GM18868 (cell line): ENCODE measurements at regions not wholly inside any gene's neighbourhood (a gene's known extent, or its start where the extent isn't known, plus 50 kb on each side); places are given as distances from the start of the nearest gene placed in this dataset.
"Not testable (repeated sequence)": the region's sequence is repeated elsewhere in the genome, so short reads cannot be mapped to it uniquely, and the experiment has no call there.

Source experiments
- ATAC-seq: cut with Tn5 transposase; IDR thresholded peaks from one replicate; pipeline ENCODE4 v1.9.1; 2021; ENCODE audit warnings: mild to moderate bottlenecking, moderate library complexity; ENCODE audit not compliant: unreplicated experiment

DNA sequence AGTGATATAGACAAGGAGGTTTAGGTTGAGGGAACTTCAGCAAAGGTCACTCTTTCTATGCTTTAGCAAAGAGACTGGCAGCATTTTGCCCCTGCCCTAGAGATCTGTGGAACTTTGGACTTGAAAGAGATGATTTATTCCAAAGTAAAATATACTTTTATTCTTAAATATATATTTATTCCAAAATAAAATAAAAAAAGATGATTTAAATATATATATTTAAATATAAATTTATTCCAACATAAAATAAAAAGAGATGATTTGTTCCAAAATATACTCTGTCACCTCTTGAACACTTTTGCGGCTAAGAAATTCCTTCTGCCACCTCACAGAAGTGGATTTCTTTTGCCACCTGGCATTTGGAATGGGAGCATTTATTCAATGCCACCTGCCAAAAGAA lies 521.3 kb upstream of the CHORDC1 start:
- ATAC-seq = no peak

- ATAC-seq = peak; percentile 86
Observed at GRCh38 chr11:90738799-90739198, 516.0 kb upstream of the CHORDC1 start.

DNA sequence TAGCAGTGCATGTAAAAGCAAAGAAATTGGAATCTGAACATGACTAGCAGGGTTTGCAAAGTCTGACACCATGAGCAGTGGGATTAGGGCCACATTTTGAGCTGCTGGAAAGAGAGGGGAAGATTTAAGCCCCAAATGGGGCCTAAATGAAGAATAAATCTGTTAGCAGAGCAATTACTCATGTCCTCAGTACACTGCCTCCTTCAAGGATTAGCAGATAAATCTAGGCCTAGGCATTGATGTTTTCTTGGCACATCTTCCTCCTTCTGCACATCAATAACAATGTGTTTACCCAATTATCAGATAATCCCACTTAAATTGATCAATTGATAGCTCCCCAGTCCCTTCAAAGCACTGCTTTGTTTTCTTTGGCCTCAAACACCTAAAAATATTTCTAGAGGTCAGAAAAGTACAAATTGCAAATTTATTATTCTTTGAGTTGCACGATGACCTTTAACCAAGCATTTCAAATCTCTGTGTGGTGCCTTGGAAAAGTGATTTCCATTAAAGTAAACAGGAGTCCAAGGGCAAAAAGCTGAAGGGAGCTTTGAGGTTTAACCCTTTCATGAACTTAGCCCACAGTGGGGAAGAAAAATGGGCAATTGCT lies 514.7 kb upstream of the CHORDC1 start:
- ATAC-seq = no peak

- no peak for ATAC-seq
Observed at GRCh38 chr11:90732486-90732885, 509.6 kb upstream of the CHORDC1 start.

DNA sequence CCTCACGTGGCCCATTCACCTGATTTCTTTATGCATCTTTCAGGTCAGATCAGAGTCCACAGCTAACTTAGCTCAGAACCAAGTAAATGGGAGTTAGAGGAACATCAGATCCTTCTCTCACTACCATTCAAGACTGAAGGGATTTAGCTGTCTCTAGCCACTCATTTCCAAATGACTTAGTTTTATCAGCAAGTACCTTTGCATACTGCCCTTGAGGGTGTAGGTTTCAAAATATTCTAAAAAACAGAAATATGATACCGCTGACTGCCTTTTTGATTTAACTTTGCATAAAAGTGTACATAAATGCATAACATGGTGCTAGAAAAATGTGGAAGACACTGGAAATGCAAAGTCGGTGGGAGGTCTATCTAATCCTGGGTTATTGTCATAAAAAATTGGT lies 500.6 kb upstream of the CHORDC1 start:
- ATAC-seq = no peak

DNA sequence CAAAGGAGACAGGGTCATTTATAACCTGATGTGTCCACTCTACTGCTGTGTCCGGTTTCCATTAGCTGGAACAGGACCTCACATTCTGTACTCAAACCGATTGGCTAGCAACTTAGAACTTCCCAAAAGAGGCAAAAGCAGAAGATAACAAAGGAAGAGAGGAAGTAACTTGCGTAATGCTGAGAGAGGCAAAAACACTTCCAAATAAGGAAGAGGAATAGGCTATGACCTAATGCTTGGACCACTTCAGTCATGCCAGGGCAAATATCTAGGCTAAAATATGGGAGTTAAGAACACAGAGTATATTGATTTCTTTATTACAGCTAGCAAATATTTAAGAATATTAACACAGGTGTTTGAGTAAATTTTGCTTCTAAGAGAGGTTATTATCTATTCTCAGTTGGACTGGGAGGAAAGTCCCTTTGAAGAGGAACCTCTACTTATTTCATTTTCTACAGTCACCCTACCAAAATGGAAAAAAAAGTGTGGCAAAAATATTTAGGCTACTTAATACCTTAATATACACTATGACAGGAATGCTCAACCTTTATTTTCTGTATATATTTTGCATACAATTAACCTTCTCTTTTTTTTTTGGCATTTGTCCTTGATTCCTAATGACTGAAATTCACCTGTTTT lies 499.8 kb upstream of the CHORDC1 start:
- peak; percentile 35 for ATAC-seq

DNA sequence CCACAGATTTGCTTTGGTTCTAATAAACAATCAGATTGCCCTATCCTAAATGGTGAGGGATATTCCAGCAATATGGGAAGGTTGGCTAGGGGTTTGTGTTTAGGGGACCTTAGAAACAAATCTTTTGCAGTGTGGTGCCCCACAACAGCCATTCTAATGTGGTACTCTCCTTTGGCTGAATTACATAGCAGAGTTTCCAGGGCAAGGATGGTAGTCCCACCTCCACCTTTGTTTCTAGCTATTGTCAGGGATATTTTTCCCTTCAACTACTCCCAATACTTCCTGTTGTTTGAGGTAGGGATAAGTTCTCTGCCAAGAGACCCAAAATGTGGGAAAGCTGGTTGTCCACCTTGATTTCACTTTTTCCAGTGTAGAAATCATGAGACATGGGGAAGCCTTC lies 494.7 kb upstream of the CHORDC1 start:
- no peak for ATAC-seq

DNA sequence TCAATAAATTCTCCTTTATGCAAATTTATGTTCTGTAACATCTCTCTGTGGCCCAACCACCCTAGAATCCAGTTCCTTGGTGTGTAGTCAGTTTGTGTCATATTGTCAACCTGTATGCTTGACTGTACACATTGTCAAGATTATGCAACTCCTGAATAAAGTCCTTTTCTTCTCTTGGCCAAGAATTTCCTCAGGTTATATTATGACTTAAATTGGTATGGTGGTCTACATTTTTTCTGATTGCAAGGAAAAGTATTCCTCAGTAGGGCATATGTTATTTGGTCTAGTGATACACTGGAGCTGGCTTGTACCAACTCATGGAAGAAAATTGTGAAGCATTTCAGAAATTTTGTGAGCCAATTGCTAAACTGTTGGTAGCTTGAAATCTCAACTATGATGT lies 482.8 kb upstream of the CHORDC1 start:
- ATAC-seq = no peak

- ATAC-seq = no peak
Observed at GRCh38 chr11:90704510-90704909, 481.7 kb upstream of the CHORDC1 start.

DNA sequence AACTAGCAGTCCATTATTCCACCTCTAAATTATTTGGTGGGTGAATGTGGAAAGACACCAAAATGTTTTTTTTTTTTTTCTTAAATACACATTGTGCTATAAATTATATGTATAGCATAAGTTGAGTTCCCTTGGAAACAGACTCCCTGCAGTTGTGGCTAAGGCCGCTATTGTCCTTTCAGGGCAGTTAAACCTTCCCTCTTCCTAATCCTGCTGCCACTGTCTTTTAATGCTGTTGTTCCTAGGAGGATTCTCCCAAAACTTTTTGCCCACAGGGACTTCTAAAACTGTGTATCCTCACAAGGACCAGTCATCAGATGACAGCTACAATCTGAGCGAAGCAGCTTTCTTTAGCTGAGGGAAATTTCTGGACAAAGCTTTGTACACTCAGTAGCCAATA lies 478.9 kb upstream of the CHORDC1 start:
- no peak for ATAC-seq

DNA sequence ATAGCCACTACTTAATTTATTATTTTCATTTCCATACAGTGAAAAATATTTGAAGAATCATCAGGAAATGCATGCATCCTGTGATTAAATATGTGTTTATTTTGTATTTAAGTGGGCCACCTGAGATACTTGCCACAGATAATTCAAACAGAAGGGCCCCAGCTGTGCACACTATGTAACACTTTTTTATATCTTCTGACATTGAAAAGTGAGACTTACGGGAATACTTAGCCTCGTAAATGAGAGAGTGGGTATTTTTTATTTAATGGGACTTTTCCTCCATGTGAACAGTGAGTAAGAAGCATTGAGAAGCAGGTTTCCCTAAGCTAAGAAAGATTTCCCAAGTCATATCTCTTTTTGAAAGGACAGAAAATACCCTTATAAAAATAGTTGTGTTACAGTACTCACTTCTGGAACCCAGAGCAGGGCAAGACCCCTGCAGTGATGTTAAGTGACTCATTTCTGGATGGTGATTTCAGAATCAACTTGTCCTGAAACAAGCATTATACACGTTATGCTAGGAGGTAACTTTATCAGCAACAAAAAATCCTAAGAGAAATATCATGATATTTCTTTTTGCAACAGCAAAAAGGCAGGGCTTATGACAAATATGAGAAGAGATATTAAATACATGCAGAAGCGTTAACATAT lies 478.1 kb upstream of the CHORDC1 start:
- ATAC-seq = peak; percentile 90

- ATAC-seq = no peak
Observed at GRCh38 chr11:90699791-90700400, 477.0 kb upstream of the CHORDC1 start.

DNA sequence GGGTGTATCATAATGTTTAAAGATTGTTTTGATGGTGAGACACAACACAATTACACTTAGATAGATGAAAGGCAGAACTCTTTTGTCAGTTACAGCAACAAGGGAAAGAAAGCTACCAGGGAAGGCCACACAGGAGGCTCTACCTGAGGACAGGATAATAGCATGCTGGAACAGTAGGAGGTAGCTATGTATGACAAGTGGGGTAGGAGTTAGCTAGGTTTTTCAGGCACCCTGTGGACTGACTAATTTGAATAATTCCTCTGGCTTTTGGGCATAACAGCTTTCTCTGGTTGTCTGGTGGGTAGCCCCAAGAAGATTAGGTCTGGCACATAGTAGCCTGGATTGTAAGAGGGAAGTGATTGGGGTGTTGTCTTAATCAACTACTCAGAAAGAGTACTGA lies 475.4 kb upstream of the CHORDC1 start:
- no peak for ATAC-seq

GRCh38 chr11:90675496-90675895 lies 452.6 kb upstream of the CHORDC1 start:
- ATAC-seq = not testable (repeated sequence)

DNA sequence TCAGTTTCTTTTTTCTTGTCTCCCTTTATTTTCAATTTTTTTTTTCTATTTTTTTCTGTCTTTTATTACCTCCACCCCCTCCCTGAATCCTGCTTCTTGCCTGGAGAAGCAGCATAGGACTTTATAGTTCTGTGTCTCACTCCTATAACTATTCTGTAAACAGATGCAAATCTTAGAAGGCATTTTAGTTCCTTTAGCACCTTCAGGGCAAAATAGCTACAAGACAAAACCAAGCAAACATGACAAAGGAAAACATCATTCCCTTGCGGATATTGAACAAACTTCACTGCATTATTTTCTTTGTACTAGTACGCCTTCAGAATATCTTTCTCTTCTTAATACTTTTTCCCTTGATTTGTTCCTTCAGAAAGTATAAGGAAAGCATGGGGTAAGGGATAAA lies 446.2 kb upstream of the CHORDC1 start:
- ATAC-seq = no peak

- ATAC-seq = peak; percentile 47
Observed at GRCh38 chr11:90668502-90668901, 445.7 kb upstream of the CHORDC1 start.

DNA sequence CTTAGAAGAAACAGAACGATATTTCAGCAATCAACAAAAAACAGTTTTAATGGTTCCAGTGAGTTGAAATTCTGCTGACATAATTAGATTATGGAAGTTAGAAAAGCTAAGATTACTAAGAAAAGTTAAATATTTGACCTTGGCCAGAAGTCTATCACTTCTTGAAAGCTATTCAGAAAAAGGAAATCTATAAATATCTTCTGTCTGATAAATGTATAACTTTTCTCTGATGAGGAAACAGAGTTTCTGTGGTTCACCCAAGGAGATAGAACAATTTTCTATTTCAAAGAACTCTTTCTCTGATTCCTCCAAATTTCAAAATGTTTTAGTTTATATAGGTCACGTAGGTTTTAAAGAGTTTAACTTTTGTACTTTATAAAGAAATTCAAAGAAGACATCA lies 438.4 kb upstream of the CHORDC1 start:
- ATAC-seq = no peak

- no peak for ATAC-seq
Observed at GRCh38 chr11:90656171-90656570, 433.3 kb upstream of the CHORDC1 start.

- ATAC-seq = no peak
Observed at GRCh38 chr11:90650153-90650552, 427.3 kb upstream of the CHORDC1 start.

DNA sequence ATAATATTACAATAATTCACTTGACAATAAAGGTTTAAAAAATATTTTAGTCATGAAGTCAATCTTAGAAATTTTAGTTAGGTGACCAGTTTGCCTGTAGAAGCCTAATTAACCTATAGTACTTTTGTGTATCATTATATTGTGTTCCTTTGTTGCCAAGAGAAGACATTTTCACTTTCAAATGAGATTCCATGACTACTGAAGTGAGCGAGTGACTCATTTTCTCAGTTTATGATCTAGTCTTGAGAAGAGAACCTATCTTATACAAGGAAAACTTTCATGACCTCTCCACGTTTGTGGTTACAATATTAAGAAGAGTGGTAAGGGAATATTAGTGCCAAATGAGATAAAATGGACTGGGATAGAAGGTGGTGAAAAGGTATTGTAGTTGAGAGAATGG lies 423.9 kb upstream of the CHORDC1 start:
- ATAC-seq = no peak

DNA sequence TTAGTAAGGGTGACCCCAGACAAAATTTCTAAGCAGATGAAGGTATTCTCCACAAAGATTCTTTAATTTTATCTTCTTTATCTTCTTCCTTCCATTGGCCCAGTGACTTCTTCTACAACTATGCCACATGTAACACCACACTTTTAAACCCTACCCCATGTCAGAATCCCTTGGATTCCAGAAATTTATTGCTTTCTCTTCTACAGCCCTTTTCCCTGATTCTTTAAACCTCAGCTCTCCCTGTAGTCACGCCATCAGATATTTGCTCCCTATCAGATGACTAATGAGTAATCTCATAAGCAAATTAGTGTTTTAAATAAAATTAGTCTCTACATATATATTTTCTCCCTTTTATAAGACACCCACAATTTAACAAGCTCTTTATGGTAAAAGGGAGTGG lies 423.4 kb upstream of the CHORDC1 start:
- ATAC-seq = no peak

GRCh38 chr11:90639461-90639993 lies 416.7 kb upstream of the CHORDC1 start:
- ATAC-seq = no peak
